OCI-LY1 (cell line): ENCODE measurements at regions not wholly inside any gene's neighbourhood (a gene's known extent, or its start where the extent isn't known, plus 50 kb on each side); places are given as distances from the start of the nearest gene placed in this dataset.

Experiments used
- EZH2 ChIP-seq: fragments of 200-600 bp; sonication (generic), shearing (Covaris generic); IDR thresholded peaks from 2 replicates; pipeline ENCODE4 v1.8.0; 2017; ENCODE audit warnings: borderline replicate concordance, mixed run types, mild to moderate bottlenecking, antibody characterized with exemption, low read length, moderate library complexity, mixed read lengths
- TF ChIP-seq, protein P1 (sequence below): fragments of 200-600 bp; sonication (generic), shearing (Covaris generic); IDR thresholded peaks from 2 replicates; pipeline ENCODE4 v1.5.1; 2017; ENCODE audit warnings: mild to moderate bottlenecking, antibody characterized with exemption, low read length, moderate library complexity, mixed read lengths

DNA sequence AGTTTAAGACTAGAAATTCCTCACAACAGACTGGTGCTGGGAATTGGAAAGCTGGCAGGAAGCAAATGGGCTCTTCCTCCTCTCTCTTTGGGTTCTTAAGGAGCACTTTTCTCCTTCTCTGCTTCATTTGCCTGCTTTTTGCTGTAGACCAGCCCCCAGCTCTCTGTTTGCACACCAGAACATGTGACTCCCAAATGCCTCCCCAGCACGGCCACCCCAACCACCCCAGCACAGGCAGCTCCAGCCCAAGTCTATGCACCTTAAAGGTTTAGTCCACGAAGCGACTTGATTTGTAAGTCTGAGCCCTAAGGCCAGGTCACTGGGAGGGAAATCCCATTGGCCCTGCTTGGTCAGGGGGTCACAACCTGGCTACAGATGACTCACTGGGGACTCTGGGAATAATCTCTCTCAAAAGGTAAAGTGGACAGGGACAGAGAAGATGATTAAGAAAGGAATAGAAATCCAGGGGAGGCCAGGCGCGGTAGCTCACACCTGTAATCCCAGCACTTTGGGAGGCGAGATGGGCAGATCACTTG is 377.8 kb upstream of the PROK2 start:
- TF ChIP-seq, protein P1, sequence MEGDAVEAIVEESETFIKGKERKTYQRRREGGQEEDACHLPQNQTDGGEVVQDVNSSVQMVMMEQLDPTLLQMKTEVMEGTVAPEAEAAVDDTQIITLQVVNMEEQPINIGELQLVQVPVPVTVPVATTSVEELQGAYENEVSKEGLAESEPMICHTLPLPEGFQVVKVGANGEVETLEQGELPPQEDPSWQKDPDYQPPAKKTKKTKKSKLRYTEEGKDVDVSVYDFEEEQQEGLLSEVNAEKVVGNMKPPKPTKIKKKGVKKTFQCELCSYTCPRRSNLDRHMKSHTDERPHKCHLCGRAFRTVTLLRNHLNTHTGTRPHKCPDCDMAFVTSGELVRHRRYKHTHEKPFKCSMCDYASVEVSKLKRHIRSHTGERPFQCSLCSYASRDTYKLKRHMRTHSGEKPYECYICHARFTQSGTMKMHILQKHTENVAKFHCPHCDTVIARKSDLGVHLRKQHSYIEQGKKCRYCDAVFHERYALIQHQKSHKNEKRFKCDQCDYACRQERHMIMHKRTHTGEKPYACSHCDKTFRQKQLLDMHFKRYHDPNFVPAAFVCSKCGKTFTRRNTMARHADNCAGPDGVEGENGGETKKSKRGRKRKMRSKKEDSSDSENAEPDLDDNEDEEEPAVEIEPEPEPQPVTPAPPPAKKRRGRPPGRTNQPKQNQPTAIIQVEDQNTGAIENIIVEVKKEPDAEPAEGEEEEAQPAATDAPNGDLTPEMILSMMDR: no peak
- no peak for TF ChIP-seq EZH2
